LNCaP clone FGC (cell line): ENCODE measurements at regions not wholly inside any gene's neighbourhood (a gene's known extent, or its start where the extent isn't known, plus 50 kb on each side); places are given as distances from the start of the nearest gene placed in this dataset.
A peak's percentile ranks its signal among the peaks of the same experiment; 100 is the strongest.

Experiments used
- DNase-seq: peaks from one replicate; pipeline ENCODE4 v3.0.0-alpha.2; 2011; ENCODE audit warnings: low read depth
- H3K4me3 ChIP-seq: 2 replicates; pipeline ENCODE4 v1.5.1; 2011; ENCODE audit warnings: mild to moderate bottlenecking, low read depth, low read length, control low read depth
- TF ChIP-seq, protein P1 (sequence below): IDR thresholded peaks from 2 replicates; pipeline ENCODE4 v1.5.1; 2012; ENCODE audit warnings: mild to moderate bottlenecking; ENCODE audit not compliant: control insufficient read depth, insufficient read depth; ENCODE audit errors: extremely low read depth

- no peak overlapping the region for H3K4me3 ChIP-seq
- peak; percentile 45 for DNase-seq
- TF ChIP-seq, protein P1, sequence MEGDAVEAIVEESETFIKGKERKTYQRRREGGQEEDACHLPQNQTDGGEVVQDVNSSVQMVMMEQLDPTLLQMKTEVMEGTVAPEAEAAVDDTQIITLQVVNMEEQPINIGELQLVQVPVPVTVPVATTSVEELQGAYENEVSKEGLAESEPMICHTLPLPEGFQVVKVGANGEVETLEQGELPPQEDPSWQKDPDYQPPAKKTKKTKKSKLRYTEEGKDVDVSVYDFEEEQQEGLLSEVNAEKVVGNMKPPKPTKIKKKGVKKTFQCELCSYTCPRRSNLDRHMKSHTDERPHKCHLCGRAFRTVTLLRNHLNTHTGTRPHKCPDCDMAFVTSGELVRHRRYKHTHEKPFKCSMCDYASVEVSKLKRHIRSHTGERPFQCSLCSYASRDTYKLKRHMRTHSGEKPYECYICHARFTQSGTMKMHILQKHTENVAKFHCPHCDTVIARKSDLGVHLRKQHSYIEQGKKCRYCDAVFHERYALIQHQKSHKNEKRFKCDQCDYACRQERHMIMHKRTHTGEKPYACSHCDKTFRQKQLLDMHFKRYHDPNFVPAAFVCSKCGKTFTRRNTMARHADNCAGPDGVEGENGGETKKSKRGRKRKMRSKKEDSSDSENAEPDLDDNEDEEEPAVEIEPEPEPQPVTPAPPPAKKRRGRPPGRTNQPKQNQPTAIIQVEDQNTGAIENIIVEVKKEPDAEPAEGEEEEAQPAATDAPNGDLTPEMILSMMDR: no peak
Measured at GRCh38 chr14:56494167-56494566, 85.4 kb upstream of the TMEM260 start.

DNA sequence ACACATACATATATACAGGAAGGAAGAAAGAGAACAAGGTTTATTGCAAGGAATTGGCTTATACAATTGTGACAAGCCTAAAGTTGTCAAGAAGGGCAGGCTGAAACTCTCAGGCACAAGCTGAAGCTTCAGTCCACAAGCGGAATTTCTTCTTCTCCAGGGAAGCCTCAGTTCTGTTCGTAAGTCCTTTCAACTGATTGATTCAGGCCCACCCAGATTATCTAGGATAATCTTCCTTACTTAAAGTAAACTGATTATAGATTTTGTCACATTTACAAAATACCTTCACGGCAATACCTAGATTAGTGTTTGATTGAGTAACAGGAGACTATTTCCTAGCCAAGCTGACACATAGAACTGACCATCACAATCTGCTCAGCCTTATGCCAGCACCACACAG lies 81.5 kb upstream of the TMEM260 start:
- H3K4me3 ChIP-seq: no peak overlapping the region
- TF ChIP-seq, protein P1: no peak
- no peak for DNase-seq

GRCh38 chr14:56501909-56502530 lies 77.6 kb upstream of the TMEM260 start:
- H3K4me3 ChIP-seq: no peak overlapping the region
- no peak for DNase-seq
- TF ChIP-seq, protein P1: no peak

- H3K4me3 ChIP-seq: no peak overlapping the region
- DNase-seq: no peak
- TF ChIP-seq, protein P1: no peak
Measured at GRCh38 chr14:56505361-56505760, 74.2 kb upstream of the TMEM260 start.

DNA sequence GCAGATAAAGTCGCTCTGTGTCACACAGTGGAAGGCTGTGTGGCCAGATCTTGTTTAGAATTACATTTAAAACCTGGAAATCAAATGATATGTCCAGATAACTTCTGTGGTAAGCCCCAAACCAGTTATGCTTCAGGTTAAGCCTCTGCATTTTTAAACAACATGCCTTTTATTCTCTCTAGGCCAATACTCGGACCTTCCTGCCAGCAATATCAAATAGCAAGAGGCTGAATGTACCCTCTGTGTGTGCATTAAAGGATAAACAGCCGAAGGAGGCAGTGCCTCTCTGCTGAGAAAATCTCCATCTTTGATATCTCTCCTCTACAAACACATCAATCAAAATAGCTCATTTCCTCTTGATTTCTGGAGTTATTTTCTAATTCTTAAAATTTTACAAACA lies 67.1 kb upstream of the TMEM260 start:
- no peak for DNase-seq
- TF ChIP-seq, protein P1: no peak
- no peak overlapping the region for H3K4me3 ChIP-seq

GRCh38 chr14:56514663-56515371 lies 64.8 kb upstream of the TMEM260 start:
- DNase-seq: no peak
- H3K4me3 ChIP-seq: no peak overlapping the region
- TF ChIP-seq, protein P1: no peak

DNA sequence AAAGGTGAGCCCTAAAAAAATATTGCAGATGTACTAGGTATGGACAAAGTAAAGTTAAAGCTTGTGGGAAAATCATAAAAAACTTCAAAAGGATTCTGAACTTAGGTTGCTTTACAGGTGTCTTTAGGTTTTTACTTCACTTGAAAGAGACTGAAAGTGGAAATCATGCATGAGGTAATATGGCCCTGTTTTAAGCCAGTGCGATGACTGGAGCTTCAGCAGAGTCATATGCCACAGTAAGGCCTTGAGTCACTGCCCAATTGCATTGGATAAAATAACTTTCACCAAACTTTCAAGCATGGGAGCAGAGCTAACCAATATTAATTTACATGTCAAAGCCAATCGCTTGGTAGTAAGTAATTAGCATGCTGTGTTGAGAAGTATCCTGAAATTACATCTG lies 63.9 kb upstream of the TMEM260 start:
- no peak for DNase-seq
- TF ChIP-seq, protein P1: no peak
- no peak overlapping the region for H3K4me3 ChIP-seq
